Endothelial cell (in vitro differentiated cells): ENCODE measurements at regions not wholly inside any gene's neighbourhood (a gene's known extent, or its start where the extent isn't known, plus 50 kb on each side); places are given as distances from the start of the nearest gene placed in this dataset.

ENCODE experiments used
- DNase-seq: peaks from one replicate; pipeline ENCODE4 v3.0.0; 2021; ENCODE audit warnings: low spot score
- H3K27ac Mint-ChIP-seq: one replicate; pipeline ENCODE4 v1.8.0; 2021; ENCODE audit warnings: mixed read lengths, inconsistent platforms; ENCODE audit not compliant: unreplicated experiment
- H3K27me3 Mint-ChIP-seq: one replicate; pipeline ENCODE4 v1.8.0; 2021; ENCODE audit warnings: mild to moderate bottlenecking, moderate library complexity, mixed read lengths, inconsistent platforms; ENCODE audit not compliant: unreplicated experiment
- H3K36me3 Mint-ChIP-seq: one replicate; pipeline ENCODE4 v1.8.0; 2021; ENCODE audit warnings: mild to moderate bottlenecking, low read depth, mixed read lengths, inconsistent platforms; ENCODE audit not compliant: unreplicated experiment
- H3K4me1 Mint-ChIP-seq: one replicate; pipeline ENCODE4 v1.8.0; 2021; ENCODE audit warnings: mild to moderate bottlenecking, mixed read lengths, inconsistent platforms; ENCODE audit not compliant: unreplicated experiment
- H3K4me3 Mint-ChIP-seq: one replicate; pipeline ENCODE4 v1.8.0; 2021; ENCODE audit warnings: mild to moderate bottlenecking, mixed read lengths, inconsistent platforms; ENCODE audit not compliant: unreplicated experiment
- H3K9me3 Mint-ChIP-seq: one replicate; pipeline ENCODE4 v1.8.0; 2021; ENCODE audit warnings: mixed read lengths, inconsistent platforms; ENCODE audit not compliant: unreplicated experiment
- CTCF ChIP-seq: fragments of 200-600 bp; sonication (generic); IDR thresholded peaks from one replicate; pipeline ENCODE4 v1.5.0; 2021; ENCODE audit warnings: antibody characterized with exemption; ENCODE audit not compliant: unreplicated experiment

GRCh38 chr3:110067527-110067926 is 730.2 kb upstream of the DPPA4 start:
- peaks cover 2% of the 10 kb centered on the region for H3K27me3 Mint-ChIP-seq
- no peak overlapping the region for H3K27ac Mint-ChIP-seq
- no peaks in the 10 kb centered on the region for H3K4me1 Mint-ChIP-seq
- peaks cover 5% of the 10 kb centered on the region for H3K36me3 Mint-ChIP-seq
- no peak for TF ChIP-seq CTCF
- H3K4me3 Mint-ChIP-seq, result no peak overlapping the region
- DNase-seq, result no peak
- peaks cover 6% of the 10 kb centered on the region for H3K9me3 Mint-ChIP-seq

GRCh38 chr3:110069761-110070160 is 732.4 kb upstream of the DPPA4 start:
- H3K27ac Mint-ChIP-seq, result no peak overlapping the region
- DNase-seq, result no peak
- H3K4me3 Mint-ChIP-seq, result no peak overlapping the region
- peaks cover 5% of the 10 kb centered on the region for H3K36me3 Mint-ChIP-seq
- peaks cover 6% of the 10 kb centered on the region for H3K9me3 Mint-ChIP-seq
- H3K4me1 Mint-ChIP-seq, result no peaks in the 10 kb centered on the region
- peaks cover 2% of the 10 kb centered on the region for H3K27me3 Mint-ChIP-seq
- no peak for TF ChIP-seq CTCF

- no peak overlapping the region for H3K27ac Mint-ChIP-seq
- H3K4me3 Mint-ChIP-seq, result no peak overlapping the region
- no peaks in the 10 kb centered on the region for H3K4me1 Mint-ChIP-seq
- TF ChIP-seq CTCF, result no peak
- DNase-seq, result no peak
- H3K9me3 Mint-ChIP-seq, result peaks cover 6% of the 10 kb centered on the region
- peaks cover 5% of the 10 kb centered on the region for H3K36me3 Mint-ChIP-seq
- peaks cover 2% of the 10 kb centered on the region for H3K27me3 Mint-ChIP-seq
Observed at GRCh38 chr3:110070161-110070916, 733.0 kb upstream of the DPPA4 start.

- peaks cover 2% of the 10 kb centered on the region for H3K27me3 Mint-ChIP-seq
- H3K27ac Mint-ChIP-seq, result no peak overlapping the region
- TF ChIP-seq CTCF, result no peak
- no peaks in the 10 kb centered on the region for H3K4me1 Mint-ChIP-seq
- H3K9me3 Mint-ChIP-seq, result peaks cover 6% of the 10 kb centered on the region
- peaks cover 5% of the 10 kb centered on the region for H3K36me3 Mint-ChIP-seq
- no peak overlapping the region for H3K4me3 Mint-ChIP-seq
- DNase-seq, result no peak
Observed at GRCh38 chr3:110074095-110074494, 736.7 kb upstream of the DPPA4 start.

GRCh38 chr3:110077093-110077492 is 739.7 kb upstream of the DPPA4 start:
- H3K4me3 Mint-ChIP-seq, result no peak overlapping the region
- H3K4me1 Mint-ChIP-seq, result no peaks in the 10 kb centered on the region
- no peaks in the 10 kb centered on the region for H3K9me3 Mint-ChIP-seq
- H3K36me3 Mint-ChIP-seq, result no peaks in the 10 kb centered on the region
- DNase-seq, result no peak
- no peak for TF ChIP-seq CTCF
- no peak overlapping the region for H3K27ac Mint-ChIP-seq
- H3K27me3 Mint-ChIP-seq, result no peaks in the 10 kb centered on the region
